ENCODE measurements at regions not wholly inside any gene's neighbourhood (a gene's known extent, or its start where the extent isn't known, plus 50 kb on each side); places are given as distances from the start of the nearest gene placed in this dataset.
"Not testable (repeated sequence)": the region's sequence is repeated elsewhere in the genome, so short reads cannot be mapped to it uniquely, and the experiment has no call there.

- Histone ChIP-seq H3K9me3 (ENCODE audit: insufficient read depth, low read depth, low read length) (no peaks in the 10 kb centered on the region), H3K27me3 (ENCODE audit: insufficient read depth, low read length) (no peaks in the 10 kb centered on the region), H3K9ac (ENCODE audit: low read depth, low read length) (no peak overlapping the region), H3K27ac (ENCODE audit: low read depth, low read length) (no peak overlapping the region), H3K36me3 (ENCODE audit: insufficient read depth, low read length) (no peaks in the 10 kb centered on the region), H3K4me1 (ENCODE audit: insufficient read depth, low read length) (no peaks in the 10 kb centered on the region), H3K4me3 (ENCODE audit: low read length) (no peak overlapping the region)
- WGBS = 94% methylated on average over 4 of the region's 4 CpGs
These were observed 314.7 kb downstream of the SUCLG1 start for GRCh38 chr2:84144345-84144744.

- Histone ChIP-seq H3K27me3 (ENCODE audit: insufficient read depth, low read length) (no peaks in the 10 kb centered on the region), H3K4me1 (ENCODE audit: insufficient read depth, low read length) (no peaks in the 10 kb centered on the region), H3K27ac (ENCODE audit: low read depth, low read length) (no peak overlapping the region), H3K9me3 (ENCODE audit: insufficient read depth, low read depth, low read length) (no peaks in the 10 kb centered on the region), H3K4me3 (ENCODE audit: low read length) (no peak overlapping the region), H3K36me3 (ENCODE audit: insufficient read depth, low read length) (no peaks in the 10 kb centered on the region), H3K9ac (ENCODE audit: low read depth, low read length) (no peak overlapping the region)
- 96% methylated on average over 3 of the region's 3 CpGs for WGBS
These were observed 322.0 kb downstream of the SUCLG1 start for GRCh38 chr2:84137034-84137433.

DNA sequence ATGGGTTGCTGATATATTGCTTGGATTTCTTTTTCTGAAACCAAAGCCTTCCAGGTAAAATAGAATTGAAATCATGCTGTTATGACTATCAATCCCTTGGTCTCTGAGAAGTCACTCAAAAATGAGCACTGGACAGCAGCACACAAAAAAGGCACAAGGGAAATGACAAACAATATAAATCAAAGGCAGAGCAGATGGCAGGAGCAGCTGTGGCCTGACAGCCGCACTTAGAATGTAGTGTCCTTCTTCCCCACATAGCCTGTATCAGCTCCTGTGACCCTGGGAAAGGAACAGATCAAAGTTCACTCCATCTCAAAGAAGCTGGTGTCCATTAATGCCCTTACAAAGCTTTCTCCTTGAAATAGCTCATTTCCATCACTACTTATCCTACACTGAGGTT, 326.7 kb downstream of the SUCLG1 start:
- Histone ChIP-seq H3K27me3 (ENCODE audit: insufficient read depth, low read length) (no peaks in the 10 kb centered on the region), H3K36me3 (ENCODE audit: insufficient read depth, low read length) (no peaks in the 10 kb centered on the region)
- 96% methylated on average over 1 of the region's 1 CpG for WGBS

GRCh38 chr2:84131278-84131830, 327.7 kb downstream of the SUCLG1 start:
- no peaks in the 10 kb centered on the region for H3K4me1 ChIP-seq (ENCODE audit: insufficient read depth, low read length)
- H3K36me3 ChIP-seq (ENCODE audit: insufficient read depth, low read length) = no peaks in the 10 kb centered on the region
- no peak overlapping the region for H3K27ac ChIP-seq (ENCODE audit: low read depth, low read length)
- H3K9me3 ChIP-seq (ENCODE audit: insufficient read depth, low read depth, low read length) = no peaks in the 10 kb centered on the region
- WGBS = 90% methylated on average over 1 of the region's 1 CpG
- no peaks in the 10 kb centered on the region for H3K27me3 ChIP-seq (ENCODE audit: insufficient read depth, low read length)
- H3K4me3 ChIP-seq (ENCODE audit: low read length) = no peak overlapping the region
- no peak overlapping the region for H3K9ac ChIP-seq (ENCODE audit: low read depth, low read length)

More for the DNA sequence above, 326.7 kb downstream of the SUCLG1 start:
- Histone ChIP-seq H3K4me1 (ENCODE audit: insufficient read depth, low read length) (no peaks in the 10 kb centered on the region), H3K9ac (ENCODE audit: low read depth, low read length) (no peak overlapping the region), H3K9me3 (ENCODE audit: insufficient read depth, low read depth, low read length) (no peaks in the 10 kb centered on the region), H3K27ac (ENCODE audit: low read depth, low read length) (no peak overlapping the region), H3K4me3 (ENCODE audit: low read length) (no peak overlapping the region)

DNA sequence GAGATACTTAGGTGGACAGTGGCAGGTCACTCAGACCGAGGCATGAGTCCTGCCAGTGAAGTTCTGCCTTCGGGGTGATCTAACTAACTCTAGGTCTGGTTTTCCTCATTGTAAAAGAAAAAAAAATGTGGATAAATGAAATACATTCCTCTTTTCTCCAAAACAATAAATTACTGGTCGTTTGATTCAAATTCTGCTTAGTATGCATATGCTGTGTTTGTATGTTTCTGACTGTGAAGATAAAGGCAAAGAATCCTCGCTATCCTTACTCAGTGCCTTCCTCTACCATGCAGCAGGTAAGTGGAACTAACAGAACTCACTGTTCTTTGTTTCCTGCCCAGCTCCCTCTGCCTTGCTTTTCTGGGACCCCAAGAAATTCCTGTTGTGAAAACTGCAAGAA, 330.1 kb downstream of the SUCLG1 start:
- Histone ChIP-seq H3K27ac (ENCODE audit: low read depth, low read length) (no peak overlapping the region), H3K9me3 (ENCODE audit: insufficient read depth, low read depth, low read length) (no peaks in the 10 kb centered on the region), H3K36me3 (ENCODE audit: insufficient read depth, low read length) (no peaks in the 10 kb centered on the region), H3K9ac (ENCODE audit: low read depth, low read length) (no peak overlapping the region), H3K27me3 (ENCODE audit: insufficient read depth, low read length) (no peaks in the 10 kb centered on the region), H3K4me1 (ENCODE audit: insufficient read depth, low read length) (no peaks in the 10 kb centered on the region), H3K4me3 (ENCODE audit: low read length) (no peak overlapping the region)
- WGBS = 91% methylated on average over 3 of the region's 4 CpGs

- not testable (repeated sequence) for H3K27ac ChIP-seq (ENCODE audit: low read depth, low read length); H3K27me3 ChIP-seq (ENCODE audit: insufficient read depth, low read length)
- WGBS = 97% methylated on average over 8 of the region's 8 CpGs
These were observed 331.3 kb downstream of the SUCLG1 start for GRCh38 chr2:84127812-84128211.

DNA sequence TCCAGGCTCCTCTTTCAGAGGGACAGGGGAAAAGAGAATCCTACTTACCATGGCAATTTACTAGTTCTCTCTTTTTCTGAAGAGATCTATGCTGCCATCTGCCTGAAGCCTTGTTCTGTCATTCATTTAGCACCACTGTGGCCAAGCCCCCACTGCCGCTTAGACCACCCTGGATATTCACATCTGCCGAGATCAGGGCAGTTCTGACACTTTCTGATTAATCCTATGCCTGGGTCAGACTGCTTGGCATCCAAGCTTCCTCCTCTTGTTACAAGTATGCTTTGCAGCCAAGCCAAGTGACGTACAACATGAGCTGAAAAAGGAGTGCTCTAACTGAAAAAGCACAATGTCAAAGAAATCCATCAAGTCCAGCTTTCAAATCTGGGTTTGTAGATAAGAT, 332.6 kb downstream of the SUCLG1 start:
- Histone ChIP-seq H3K9ac (ENCODE audit: low read depth, low read length) (no peak overlapping the region), H3K4me1 (ENCODE audit: insufficient read depth, low read length) (no peaks in the 10 kb centered on the region), H3K36me3 (ENCODE audit: insufficient read depth, low read length) (no peaks in the 10 kb centered on the region), H3K27ac (ENCODE audit: low read depth, low read length) (no peak overlapping the region), H3K9me3 (ENCODE audit: insufficient read depth, low read depth, low read length) (no peaks in the 10 kb centered on the region), H3K27me3 (ENCODE audit: insufficient read depth, low read length) (no peaks in the 10 kb centered on the region), H3K4me3 (ENCODE audit: low read length) (no peak overlapping the region)
- WGBS = 83% methylated on average over 3 of the region's 3 CpGs

More at GRCh38 chr2:84127812-84128211, 331.3 kb downstream of the SUCLG1 start:
- not testable (repeated sequence) for H3K4me1 ChIP-seq (ENCODE audit: insufficient read depth, low read length); H3K4me3 ChIP-seq (ENCODE audit: low read length); H3K9me3 ChIP-seq (ENCODE audit: insufficient read depth, low read depth, low read length); H3K9ac ChIP-seq (ENCODE audit: low read depth, low read length); H3K36me3 ChIP-seq (ENCODE audit: insufficient read depth, low read length)

GRCh38 chr2:84126084-84126483, 333.0 kb downstream of the SUCLG1 start:
- Histone ChIP-seq H3K4me3 (ENCODE audit: low read length) (no peak overlapping the region), H3K27me3 (ENCODE audit: insufficient read depth, low read length) (no peaks in the 10 kb centered on the region), H3K4me1 (ENCODE audit: insufficient read depth, low read length) (no peaks in the 10 kb centered on the region), H3K9ac (ENCODE audit: low read depth, low read length) (no peak overlapping the region), H3K9me3 (ENCODE audit: insufficient read depth, low read depth, low read length) (no peaks in the 10 kb centered on the region), H3K27ac (ENCODE audit: low read depth, low read length) (no peak overlapping the region), H3K36me3 (ENCODE audit: insufficient read depth, low read length) (no peaks in the 10 kb centered on the region)
- WGBS = no CpG with 5 or more reads among the region's 1 CpG

- no peak overlapping the region for H3K27ac ChIP-seq (ENCODE audit: low read depth, low read length)
- H3K9ac ChIP-seq (ENCODE audit: low read depth, low read length) = no peak overlapping the region
- H3K27me3 ChIP-seq (ENCODE audit: insufficient read depth, low read length) = no peaks in the 10 kb centered on the region
- no peak overlapping the region for H3K4me3 ChIP-seq (ENCODE audit: low read length)
- H3K9me3 ChIP-seq (ENCODE audit: insufficient read depth, low read depth, low read length) = peaks cover 7% of the 10 kb centered on the region
- H3K4me1 ChIP-seq (ENCODE audit: insufficient read depth, low read length) = no peaks in the 10 kb centered on the region
- 89% methylated on average over 4 of the region's 4 CpGs for WGBS
- no peaks in the 10 kb centered on the region for H3K36me3 ChIP-seq (ENCODE audit: insufficient read depth, low read length)
These were observed 342.9 kb downstream of the SUCLG1 start for GRCh38 chr2:84116143-84116542.

GRCh38 chr2:84115173-84115857, 343.8 kb downstream of the SUCLG1 start:
- H3K9ac ChIP-seq (ENCODE audit: low read depth, low read length) = no peak overlapping the region
- no peaks in the 10 kb centered on the region for H3K36me3 ChIP-seq (ENCODE audit: insufficient read depth, low read length)
- H3K9me3 ChIP-seq (ENCODE audit: insufficient read depth, low read depth, low read length) = peaks cover 7% of the 10 kb centered on the region
- no peak overlapping the region for H3K27ac ChIP-seq (ENCODE audit: low read depth, low read length)
- 100% methylated on average over 1 of the region's 2 CpGs for WGBS
- no peaks in the 10 kb centered on the region for H3K27me3 ChIP-seq (ENCODE audit: insufficient read depth, low read length)
- H3K4me3 ChIP-seq (ENCODE audit: low read length) = no peak overlapping the region
- no peaks in the 10 kb centered on the region for H3K4me1 ChIP-seq (ENCODE audit: insufficient read depth, low read length)

DNA sequence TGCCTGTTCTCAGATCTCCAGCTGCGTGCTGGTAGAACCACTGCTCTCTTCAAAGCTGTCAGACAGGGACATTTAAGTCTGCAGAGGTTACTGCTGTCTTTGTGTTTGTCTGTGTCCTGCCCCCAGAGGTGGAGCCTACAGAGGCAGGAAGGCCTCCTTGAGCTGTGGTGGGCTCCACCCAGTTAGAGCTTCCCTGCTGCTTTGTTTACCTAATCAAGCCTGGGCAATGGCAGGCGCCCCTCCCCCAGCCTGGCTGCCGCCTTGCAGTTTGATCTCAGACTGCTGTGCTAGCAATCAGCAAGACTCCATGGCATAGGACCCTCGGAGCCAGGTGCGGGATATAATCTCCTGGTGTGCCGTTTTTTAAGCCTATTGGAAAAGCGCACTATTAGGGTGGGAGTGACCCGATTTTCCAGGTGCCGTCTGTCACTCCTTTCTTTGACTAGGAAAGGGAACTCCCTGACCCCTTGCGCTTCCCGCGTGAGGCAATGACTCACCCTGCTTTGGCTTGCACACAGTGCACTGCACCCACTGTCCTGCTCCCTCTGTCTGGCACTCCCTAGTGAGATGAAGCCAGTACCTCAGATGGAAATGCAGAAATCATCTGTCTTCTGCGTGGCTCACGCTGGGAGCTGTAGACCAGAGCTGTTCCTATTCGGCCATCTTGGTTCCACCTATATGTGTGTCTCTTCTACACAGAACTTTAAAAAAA, 355.1 kb downstream of the SUCLG1 start:
- H3K9me3 ChIP-seq (ENCODE audit: insufficient read depth, low read depth, low read length) = peaks cover 16% of the 10 kb centered on the region
- not testable (repeated sequence) for H3K9ac ChIP-seq (ENCODE audit: low read depth, low read length); H3K27me3 ChIP-seq (ENCODE audit: insufficient read depth, low read length); H3K4me3 ChIP-seq (ENCODE audit: low read length); H3K27ac ChIP-seq (ENCODE audit: low read depth, low read length); H3K36me3 ChIP-seq (ENCODE audit: insufficient read depth, low read length); H3K4me1 ChIP-seq (ENCODE audit: insufficient read depth, low read length)
- 95% methylated on average over 15 of the region's 15 CpGs for WGBS

Measured in HUES64 (cell line).